HepG2 (cell line): ENCODE measurements at regions not wholly inside any gene's neighbourhood (a gene's known extent, or its start where the extent isn't known, plus 50 kb on each side); places are given as distances from the start of the nearest gene placed in this dataset.

ENCODE experiments used
- ASH2L ChIP-seq: fragments of 300-600, 200-600 bp; sonication (generic); IDR thresholded peaks from 2 replicates; pipeline ENCODE4 v1.7.0; 2017; ENCODE audit warnings: low read depth, mild to moderate bottlenecking, moderate library complexity, mixed read lengths, low read length; ENCODE audit not compliant: insufficient read length
- DPF2 ChIP-seq: sonication (generic); formaldehyde crosslinking; IDR thresholded peaks from 2 replicates; pipeline ENCODE4 v1.4.0; 2020; ENCODE audit warnings: mild to moderate bottlenecking, low read depth, missing genetic modification reagents, borderline replicate concordance
- FOSL2 ChIP-seq: sonication (generic); formaldehyde crosslinking; IDR thresholded peaks from 2 replicates; pipeline ENCODE4 v1.4.0; 2020; ENCODE audit warnings: missing genetic modification reagents
- FOXA1 ChIP-seq, 2 experiments: fragments of 450-650 bp in 1 of 2; sonication (generic) in 1 of 2; formaldehyde crosslinking in 1 of 2; IDR thresholded peaks; 2 replicates each; pipeline versions ENCODE4 v1.4.0 to v1.6.1; 2016 to 2020; ENCODE audit warnings: missing genetic modification reagents in 1 of 2
- FOXK2 ChIP-seq: fragments of 450-650 bp; IDR thresholded peaks from 2 replicates; pipeline ENCODE4 v1.6.1; 2016
- KMT2A ChIP-seq: sonication (generic); formaldehyde crosslinking; IDR thresholded peaks from 2 replicates; pipeline ENCODE4 v1.4.0; 2020; ENCODE audit warnings: missing genetic modification reagents
- MED13 ChIP-seq: sonication (generic); formaldehyde crosslinking; IDR thresholded peaks from 2 replicates; pipeline ENCODE4 v1.5.0; 2020; ENCODE audit warnings: missing genetic modification reagents
- RAD21 ChIP-seq: fragments of 450-650 bp; formaldehyde crosslinking; IDR thresholded peaks from 2 replicates; pipeline ENCODE4 v1.5.0; 2020; ENCODE audit warnings: mild to moderate bottlenecking
- SOX5 ChIP-seq: IDR thresholded peaks from 2 replicates; pipeline ENCODE4 v1.6.1; 2016; ENCODE audit warnings: borderline replicate concordance
- TEAD3 ChIP-seq: optimal IDR thresholded peaks from 2 replicates; pipeline ENCODE3; 2016; ENCODE audit warnings: borderline replicate concordance
- TGIF2 ChIP-seq: IDR thresholded peaks from 2 replicates; pipeline ENCODE4 v1.6.1; 2016; ENCODE audit warnings: control low read depth, missing compliant biosample characterization
- TF ChIP-seq, protein P1 (sequence below): sonication (generic); formaldehyde crosslinking; IDR thresholded peaks from 2 replicates; pipeline ENCODE4 v1.4.0; 2020; ENCODE audit warnings: mild to moderate bottlenecking, missing genetic modification reagents, borderline replicate concordance
- TF ChIP-seq, protein P2 (sequence below): sonication (generic); formaldehyde crosslinking; IDR thresholded peaks from 2 replicates; pipeline ENCODE4 v1.4.0; 2020; ENCODE audit warnings: missing genetic modification reagents
- TF ChIP-seq, protein P3 (sequence below): sonication (generic); formaldehyde crosslinking; IDR thresholded peaks from 2 replicates; pipeline ENCODE4 v1.4.0; 2020; ENCODE audit warnings: missing genetic modification reagents
- TF ChIP-seq, protein P4 (sequence below): sonication (generic); formaldehyde crosslinking; IDR thresholded peaks from 2 replicates; pipeline ENCODE4 v1.5.1; 2020; ENCODE audit warnings: mild to moderate bottlenecking, missing genetic modification reagents, borderline replicate concordance

DNA sequence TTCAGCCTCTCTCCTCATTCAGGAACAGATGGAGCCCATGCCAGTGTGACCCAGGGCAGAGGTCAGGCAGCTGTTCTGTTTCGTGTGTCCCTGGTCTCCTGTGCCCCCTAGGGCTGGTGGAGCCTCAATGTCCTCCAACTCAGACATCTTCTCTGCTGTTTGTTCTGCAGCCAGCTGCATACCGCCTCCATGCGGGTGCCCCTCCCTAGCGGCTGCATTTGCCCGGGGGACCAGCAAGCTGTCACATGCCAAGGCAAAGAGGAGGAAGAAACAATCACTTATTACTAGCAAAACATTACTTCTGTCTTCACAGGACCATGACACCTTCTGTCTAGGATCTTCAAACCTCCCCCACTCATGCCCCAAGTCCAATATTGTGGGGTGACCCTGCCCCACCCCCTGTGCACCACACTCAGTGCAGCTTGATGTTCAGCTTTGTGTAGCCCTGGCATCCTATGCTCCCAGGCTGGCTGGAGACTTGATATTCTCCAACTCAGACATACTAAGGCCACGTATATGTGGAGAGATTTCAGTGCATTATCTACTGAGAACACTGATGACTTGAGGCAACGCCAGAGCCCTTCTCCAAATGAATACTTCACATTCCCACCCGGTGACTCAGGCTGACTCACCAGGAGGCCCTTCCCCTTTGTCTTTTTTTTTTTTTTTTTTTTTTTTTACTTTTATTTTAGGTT is 188.9 kb downstream of the SKIDA1 start (continued):
- TF ChIP-seq, protein P1, sequence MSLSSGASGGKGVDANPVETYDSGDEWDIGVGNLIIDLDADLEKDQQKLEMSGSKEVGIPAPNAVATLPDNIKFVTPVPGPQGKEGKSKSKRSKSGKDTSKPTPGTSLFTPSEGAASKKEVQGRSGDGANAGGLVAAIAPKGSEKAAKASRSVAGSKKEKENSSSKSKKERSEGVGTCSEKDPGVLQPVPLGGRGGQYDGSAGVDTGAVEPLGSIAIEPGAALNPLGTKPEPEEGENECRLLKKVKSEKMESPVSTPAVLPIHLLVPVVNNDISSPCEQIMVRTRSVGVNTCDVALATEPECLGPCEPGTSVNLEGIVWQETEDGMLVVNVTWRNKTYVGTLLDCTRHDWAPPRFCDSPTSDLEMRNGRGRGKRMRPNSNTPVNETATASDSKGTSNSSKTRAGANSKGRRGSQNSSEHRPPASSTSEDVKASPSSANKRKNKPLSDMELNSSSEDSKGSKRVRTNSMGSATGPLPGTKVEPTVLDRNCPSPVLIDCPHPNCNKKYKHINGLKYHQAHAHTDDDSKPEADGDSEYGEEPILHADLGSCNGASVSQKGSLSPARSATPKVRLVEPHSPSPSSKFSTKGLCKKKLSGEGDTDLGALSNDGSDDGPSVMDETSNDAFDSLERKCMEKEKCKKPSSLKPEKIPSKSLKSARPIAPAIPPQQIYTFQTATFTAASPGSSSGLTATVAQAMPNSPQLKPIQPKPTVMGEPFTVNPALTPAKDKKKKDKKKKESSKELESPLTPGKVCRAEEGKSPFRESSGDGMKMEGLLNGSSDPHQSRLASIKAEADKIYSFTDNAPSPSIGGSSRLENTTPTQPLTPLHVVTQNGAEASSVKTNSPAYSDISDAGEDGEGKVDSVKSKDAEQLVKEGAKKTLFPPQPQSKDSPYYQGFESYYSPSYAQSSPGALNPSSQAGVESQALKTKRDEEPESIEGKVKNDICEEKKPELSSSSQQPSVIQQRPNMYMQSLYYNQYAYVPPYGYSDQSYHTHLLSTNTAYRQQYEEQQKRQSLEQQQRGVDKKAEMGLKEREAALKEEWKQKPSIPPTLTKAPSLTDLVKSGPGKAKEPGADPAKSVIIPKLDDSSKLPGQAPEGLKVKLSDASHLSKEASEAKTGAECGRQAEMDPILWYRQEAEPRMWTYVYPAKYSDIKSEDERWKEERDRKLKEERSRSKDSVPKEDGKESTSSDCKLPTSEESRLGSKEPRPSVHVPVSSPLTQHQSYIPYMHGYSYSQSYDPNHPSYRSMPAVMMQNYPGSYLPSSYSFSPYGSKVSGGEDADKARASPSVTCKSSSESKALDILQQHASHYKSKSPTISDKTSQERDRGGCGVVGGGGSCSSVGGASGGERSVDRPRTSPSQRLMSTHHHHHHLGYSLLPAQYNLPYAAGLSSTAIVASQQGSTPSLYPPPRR, result no peak
- TF ChIP-seq RAD21 (CRISPR knock-in tag) (0 out of 2 replicates have a peak, but pooled peaks have one; percentile 13), TEAD3 (CRISPR knock-in tag) (peak; percentile 96), SOX5 (CRISPR knock-in tag) (peak; percentile 60; the same call in 1 of the 2 replicates), FOSL2 (CRISPR knock-in tag) (peak; percentile 98), MED13 (CRISPR knock-in tag) (no peak), FOXK2 (no peak), KMT2A (CRISPR knock-in tag) (no peak), TGIF2 (CRISPR knock-in tag) (0 out of 2 replicates have a peak, but pooled peaks have one; percentile 50), FOXA1 (IDR thresholded peaks at IDR 0.05) (no peak), FOXA1 (CRISPR knock-in tag; IDR thresholded peaks at IDR 0.05) (peak; percentile 39; the same call in 1 of the 2 replicates), DPF2 (CRISPR knock-in tag) (0 out of 2 replicates have a peak, but pooled peaks have one; percentile 26), ASH2L (peak; percentile 29)
- TF ChIP-seq, protein P2, sequence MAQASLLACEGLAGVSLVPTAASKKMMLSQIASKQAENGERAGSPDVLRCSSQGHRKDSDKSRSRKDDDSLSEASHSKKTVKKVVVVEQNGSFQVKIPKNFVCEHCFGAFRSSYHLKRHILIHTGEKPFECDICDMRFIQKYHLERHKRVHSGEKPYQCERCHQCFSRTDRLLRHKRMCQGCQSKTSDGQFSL (CRISPR knock-in tag), result no peak
- TF ChIP-seq, protein P3, sequence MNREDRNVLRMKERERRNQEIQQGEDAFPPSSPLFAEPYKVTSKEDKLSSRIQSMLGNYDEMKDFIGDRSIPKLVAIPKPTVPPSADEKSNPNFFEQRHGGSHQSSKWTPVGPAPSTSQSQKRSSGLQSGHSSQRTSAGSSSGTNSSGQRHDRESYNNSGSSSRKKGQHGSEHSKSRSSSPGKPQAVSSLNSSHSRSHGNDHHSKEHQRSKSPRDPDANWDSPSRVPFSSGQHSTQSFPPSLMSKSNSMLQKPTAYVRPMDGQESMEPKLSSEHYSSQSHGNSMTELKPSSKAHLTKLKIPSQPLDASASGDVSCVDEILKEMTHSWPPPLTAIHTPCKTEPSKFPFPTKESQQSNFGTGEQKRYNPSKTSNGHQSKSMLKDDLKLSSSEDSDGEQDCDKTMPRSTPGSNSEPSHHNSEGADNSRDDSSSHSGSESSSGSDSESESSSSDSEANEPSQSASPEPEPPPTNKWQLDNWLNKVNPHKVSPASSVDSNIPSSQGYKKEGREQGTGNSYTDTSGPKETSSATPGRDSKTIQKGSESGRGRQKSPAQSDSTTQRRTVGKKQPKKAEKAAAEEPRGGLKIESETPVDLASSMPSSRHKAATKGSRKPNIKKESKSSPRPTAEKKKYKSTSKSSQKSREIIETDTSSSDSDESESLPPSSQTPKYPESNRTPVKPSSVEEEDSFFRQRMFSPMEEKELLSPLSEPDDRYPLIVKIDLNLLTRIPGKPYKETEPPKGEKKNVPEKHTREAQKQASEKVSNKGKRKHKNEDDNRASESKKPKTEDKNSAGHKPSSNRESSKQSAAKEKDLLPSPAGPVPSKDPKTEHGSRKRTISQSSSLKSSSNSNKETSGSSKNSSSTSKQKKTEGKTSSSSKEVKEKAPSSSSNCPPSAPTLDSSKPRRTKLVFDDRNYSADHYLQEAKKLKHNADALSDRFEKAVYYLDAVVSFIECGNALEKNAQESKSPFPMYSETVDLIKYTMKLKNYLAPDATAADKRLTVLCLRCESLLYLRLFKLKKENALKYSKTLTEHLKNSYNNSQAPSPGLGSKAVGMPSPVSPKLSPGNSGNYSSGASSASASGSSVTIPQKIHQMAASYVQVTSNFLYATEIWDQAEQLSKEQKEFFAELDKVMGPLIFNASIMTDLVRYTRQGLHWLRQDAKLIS (CRISPR knock-in tag), result no peak
- TF ChIP-seq, protein P4, sequence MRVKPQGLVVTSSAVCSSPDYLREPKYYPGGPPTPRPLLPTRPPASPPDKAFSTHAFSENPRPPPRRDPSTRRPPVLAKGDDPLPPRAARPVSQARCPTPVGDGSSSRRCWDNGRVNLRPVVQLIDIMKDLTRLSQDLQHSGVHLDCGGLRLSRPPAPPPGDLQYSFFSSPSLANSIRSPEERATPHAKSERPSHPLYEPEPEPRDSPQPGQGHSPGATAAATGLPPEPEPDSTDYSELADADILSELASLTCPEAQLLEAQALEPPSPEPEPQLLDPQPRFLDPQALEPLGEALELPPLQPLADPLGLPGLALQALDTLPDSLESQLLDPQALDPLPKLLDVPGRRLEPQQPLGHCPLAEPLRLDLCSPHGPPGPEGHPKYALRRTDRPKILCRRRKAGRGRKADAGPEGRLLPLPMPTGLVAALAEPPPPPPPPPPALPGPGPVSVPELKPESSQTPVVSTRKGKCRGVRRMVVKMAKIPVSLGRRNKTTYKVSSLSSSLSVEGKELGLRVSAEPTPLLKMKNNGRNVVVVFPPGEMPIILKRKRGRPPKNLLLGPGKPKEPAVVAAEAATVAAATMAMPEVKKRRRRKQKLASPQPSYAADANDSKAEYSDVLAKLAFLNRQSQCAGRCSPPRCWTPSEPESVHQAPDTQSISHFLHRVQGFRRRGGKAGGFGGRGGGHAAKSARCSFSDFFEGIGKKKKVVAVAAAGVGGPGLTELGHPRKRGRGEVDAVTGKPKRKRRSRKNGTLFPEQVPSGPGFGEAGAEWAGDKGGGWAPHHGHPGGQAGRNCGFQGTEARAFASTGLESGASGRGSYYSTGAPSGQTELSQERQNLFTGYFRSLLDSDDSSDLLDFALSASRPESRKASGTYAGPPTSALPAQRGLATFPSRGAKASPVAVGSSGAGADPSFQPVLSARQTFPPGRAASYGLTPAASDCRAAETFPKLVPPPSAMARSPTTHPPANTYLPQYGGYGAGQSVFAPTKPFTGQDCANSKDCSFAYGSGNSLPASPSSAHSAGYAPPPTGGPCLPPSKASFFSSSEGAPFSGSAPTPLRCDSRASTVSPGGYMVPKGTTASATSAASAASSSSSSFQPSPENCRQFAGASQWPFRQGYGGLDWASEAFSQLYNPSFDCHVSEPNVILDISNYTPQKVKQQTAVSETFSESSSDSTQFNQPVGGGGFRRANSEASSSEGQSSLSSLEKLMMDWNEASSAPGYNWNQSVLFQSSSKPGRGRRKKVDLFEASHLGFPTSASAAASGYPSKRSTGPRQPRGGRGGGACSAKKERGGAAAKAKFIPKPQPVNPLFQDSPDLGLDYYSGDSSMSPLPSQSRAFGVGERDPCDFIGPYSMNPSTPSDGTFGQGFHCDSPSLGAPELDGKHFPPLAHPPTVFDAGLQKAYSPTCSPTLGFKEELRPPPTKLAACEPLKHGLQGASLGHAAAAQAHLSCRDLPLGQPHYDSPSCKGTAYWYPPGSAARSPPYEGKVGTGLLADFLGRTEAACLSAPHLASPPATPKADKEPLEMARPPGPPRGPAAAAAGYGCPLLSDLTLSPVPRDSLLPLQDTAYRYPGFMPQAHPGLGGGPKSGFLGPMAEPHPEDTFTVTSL, result peak; percentile 58; the same call in 1 of the 2 replicates
